ENCODE measurements at regions not wholly inside any gene's neighbourhood (a gene's known extent, or its start where the extent isn't known, plus 50 kb on each side); places are given as distances from the start of the nearest gene placed in this dataset.

DNA sequence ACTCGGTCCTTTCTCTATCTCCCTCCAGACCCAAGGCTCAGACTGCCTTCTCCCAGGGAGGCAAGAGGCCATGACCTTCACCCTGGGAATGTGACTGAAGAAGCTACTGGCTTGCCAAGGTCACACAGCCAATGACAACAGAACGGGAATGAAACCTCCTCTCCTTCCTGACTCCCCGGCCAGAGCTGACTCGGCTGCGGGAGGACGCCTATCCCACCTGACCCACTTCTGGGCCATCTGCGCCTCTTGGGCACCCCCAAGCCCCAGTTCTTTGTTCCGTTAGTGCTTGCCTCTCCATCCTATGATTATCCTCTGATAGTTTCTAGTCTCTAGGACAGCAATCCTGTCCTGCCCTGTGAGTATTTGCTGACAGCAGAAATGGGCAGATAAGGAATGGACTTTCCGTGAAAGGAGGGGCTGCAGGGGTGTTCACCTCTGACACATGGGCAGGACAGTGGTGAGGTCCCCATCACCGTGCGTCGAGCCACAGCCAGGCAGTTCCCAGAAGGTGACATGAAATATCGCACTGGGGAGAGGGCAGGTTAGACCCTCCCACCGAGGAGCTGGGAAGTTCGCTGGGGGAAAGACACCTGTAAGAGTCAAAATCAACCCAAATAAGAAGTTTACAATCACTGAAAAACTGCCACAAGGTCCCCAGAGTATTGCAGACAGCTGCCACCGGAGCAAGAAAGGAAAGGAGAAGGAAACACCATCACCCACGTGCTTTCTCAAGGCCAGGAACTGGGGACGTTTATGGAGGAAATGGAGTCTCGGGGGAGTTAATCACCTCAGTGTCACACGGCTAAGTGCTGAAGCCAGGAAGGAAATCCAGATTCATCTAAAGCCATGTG is 63.0 kb downstream of the INSIG1 start:
- no peaks in the 10 kb centered on the region for H3K9me3 Mint-ChIP-seq
- no peak overlapping the region for H3K4me3 Mint-ChIP-seq
- peaks cover 47% of the 10 kb centered on the region for H3K27me3 Mint-ChIP-seq
- no peak overlapping the region for H3K27ac Mint-ChIP-seq
- DNase-seq, result no peak
- H3K36me3 Mint-ChIP-seq, result no peaks in the 10 kb centered on the region
- H3K4me1 Mint-ChIP-seq, result peaks cover 3% of the 10 kb centered on the region

DNA sequence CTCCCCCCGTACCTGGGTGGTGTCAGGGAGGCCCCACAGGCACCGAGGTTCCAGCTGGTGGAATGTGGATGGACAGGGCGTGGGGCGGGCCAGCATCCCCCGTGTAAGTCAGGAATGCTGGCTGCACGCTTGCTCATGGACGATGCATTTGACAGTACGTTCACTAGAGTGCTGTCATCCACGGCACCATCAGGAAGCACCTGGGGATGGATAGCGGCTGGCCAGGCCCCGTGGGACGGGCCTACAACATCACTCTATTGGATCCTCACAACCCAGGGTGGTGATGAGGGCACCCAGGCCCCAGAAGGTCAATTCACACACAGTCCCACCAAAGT is 63.6 kb downstream of the INSIG1 start:
- no peaks in the 10 kb centered on the region for H3K36me3 Mint-ChIP-seq
- H3K27me3 Mint-ChIP-seq, result peaks cover 43% of the 10 kb centered on the region
- peaks cover 3% of the 10 kb centered on the region for H3K4me1 Mint-ChIP-seq
- DNase-seq, result no peak
- H3K27ac Mint-ChIP-seq, result no peak overlapping the region
- H3K9me3 Mint-ChIP-seq, result no peaks in the 10 kb centered on the region
- H3K4me3 Mint-ChIP-seq, result no peak overlapping the region

DNA sequence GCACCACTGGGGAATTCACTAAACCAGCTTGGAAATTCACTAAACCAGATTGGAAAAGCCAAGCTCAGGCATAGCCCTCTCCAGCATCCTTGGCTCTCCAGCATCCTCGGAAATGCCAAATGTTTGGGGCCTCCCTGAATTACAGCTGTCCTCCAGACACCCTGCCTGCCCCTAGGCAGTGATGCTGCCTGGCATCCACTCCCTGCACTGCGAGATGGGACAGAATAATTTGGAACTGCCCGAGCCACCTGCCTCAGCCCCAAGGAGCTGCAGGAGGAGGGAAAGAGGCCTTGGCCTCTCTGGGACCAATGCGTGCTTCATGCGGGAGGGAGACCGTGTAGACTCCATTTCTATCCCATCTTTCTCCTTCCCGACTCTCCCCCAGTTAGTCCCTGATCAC is 64.3 kb downstream of the INSIG1 start:
- H3K4me3 Mint-ChIP-seq, result no peak overlapping the region

DNA sequence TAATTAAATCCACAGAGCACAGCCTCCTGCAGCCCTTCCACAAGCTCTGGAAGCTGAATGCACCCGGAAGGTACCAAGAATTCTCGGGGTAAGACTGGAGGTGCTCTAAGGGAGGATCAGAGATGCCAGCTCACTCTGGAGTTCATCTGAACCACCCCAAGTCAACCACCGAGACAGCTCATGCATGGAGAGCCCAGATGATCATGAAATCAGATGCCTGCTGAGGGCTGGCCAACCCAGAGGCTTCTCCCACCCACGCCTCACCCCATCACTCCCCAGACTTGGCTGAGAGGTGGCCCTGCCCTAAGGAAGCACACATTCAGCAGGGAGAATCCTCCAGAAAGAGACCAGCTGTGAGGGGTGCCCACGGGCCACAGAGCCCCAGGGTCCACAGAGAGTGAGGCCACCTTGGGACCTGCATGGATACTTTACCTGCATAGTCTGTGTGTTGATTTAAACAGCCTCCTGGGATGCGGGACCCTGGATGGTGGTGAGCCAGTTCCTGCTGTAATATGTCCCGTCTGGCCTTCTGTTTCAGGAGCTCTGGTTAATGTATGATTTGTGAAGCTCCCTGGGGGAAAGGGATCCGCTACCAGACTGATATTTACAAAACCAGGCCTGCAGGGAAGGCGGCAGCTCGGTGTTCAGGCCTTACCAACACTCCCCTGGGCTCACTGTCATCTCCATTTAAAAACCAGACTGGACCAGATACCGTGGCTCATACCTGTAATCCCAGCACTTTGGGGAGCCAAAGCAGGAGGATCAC is 64.9 kb downstream of the INSIG1 start:
- no peaks in the 10 kb centered on the region for H3K9me3 Mint-ChIP-seq
- DNase-seq, result no peak
- peaks cover 41% of the 10 kb centered on the region for H3K27me3 Mint-ChIP-seq
- no peaks in the 10 kb centered on the region for H3K36me3 Mint-ChIP-seq
- H3K4me1 Mint-ChIP-seq, result peaks cover 3% of the 10 kb centered on the region
- no peak overlapping the region for H3K4me3 Mint-ChIP-seq
- no peak overlapping the region for H3K27ac Mint-ChIP-seq

More for the DNA sequence above, 64.3 kb downstream of the INSIG1 start:
- H3K27me3 Mint-ChIP-seq, result peaks cover 43% of the 10 kb centered on the region
- H3K9me3 Mint-ChIP-seq, result no peaks in the 10 kb centered on the region
- H3K4me1 Mint-ChIP-seq, result peaks cover 3% of the 10 kb centered on the region
- H3K27ac Mint-ChIP-seq, result no peak overlapping the region
- H3K36me3 Mint-ChIP-seq, result no peaks in the 10 kb centered on the region
- DNase-seq, result no peak

DNA sequence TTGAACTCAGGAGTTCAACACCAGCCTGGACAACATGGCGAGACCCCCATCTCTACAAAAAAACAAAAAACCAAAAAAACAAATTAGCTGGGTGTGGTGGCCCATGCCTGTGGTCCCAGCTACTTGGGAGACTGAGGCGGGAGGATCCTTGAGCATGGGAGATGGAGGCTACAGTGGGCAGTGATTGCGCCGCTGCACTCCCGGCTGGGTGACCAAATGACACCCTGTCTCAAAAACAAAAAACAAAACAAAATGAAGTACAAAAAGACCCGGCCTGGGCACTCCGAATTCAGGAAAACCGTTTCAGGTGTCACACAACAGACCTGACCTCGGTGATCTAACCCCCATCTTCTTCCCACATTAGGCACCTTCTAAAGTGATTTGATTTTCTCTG is 65.5 kb downstream of the INSIG1 start:
- peaks cover 38% of the 10 kb centered on the region for H3K27me3 Mint-ChIP-seq

DNA sequence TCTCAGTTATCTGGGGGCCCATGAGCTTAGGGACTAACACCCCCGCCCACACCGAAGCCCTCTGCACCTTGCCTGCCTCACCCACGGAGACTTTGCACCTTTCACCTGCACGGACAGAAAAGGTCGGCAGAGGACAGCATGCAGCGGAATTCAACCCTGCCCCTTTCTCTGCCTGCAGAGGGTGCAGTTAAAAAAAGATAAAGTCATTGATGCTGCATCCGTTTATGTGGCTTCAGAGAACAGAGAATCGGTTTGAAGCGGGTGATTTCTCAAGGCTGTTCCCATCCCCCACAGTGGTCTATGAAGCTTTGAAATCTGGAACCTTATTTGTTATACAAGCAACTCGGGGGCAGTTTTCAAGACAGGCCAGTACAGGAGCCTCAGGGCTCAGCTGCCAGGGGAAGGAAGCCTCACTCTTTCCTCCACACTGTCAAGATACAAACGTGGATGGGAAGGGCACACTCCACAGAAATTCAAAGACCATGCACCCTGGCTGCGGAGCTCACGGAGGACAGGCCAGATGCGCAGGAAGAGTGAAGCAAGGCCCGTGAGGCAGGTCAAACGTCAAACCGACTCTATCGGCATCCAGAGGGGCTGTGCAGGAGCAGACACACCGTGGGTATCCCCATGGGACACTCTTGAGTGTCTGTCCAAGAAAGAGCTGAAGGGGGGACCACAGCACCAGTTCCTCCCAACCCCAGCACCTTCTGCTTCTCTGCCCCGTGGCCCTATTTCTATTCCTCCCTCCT is 66.3 kb downstream of the INSIG1 start:
- Mint-ChIP-seq H3K9me3 (no peaks in the 10 kb centered on the region), H3K4me1 (peaks cover 3% of the 10 kb centered on the region), H3K36me3 (no peaks in the 10 kb centered on the region), H3K4me3 (no peak overlapping the region), H3K27ac (no peak overlapping the region), H3K27me3 (peaks cover 44% of the 10 kb centered on the region)
- no peak for DNase-seq

More for the DNA sequence above, 65.5 kb downstream of the INSIG1 start:
- Mint-ChIP-seq H3K9me3 (no peaks in the 10 kb centered on the region), H3K27ac (no peak overlapping the region), H3K4me1 (peaks cover 3% of the 10 kb centered on the region), H3K36me3 (no peaks in the 10 kb centered on the region), H3K4me3 (no peak overlapping the region)
- DNase-seq, result no peak

DNA sequence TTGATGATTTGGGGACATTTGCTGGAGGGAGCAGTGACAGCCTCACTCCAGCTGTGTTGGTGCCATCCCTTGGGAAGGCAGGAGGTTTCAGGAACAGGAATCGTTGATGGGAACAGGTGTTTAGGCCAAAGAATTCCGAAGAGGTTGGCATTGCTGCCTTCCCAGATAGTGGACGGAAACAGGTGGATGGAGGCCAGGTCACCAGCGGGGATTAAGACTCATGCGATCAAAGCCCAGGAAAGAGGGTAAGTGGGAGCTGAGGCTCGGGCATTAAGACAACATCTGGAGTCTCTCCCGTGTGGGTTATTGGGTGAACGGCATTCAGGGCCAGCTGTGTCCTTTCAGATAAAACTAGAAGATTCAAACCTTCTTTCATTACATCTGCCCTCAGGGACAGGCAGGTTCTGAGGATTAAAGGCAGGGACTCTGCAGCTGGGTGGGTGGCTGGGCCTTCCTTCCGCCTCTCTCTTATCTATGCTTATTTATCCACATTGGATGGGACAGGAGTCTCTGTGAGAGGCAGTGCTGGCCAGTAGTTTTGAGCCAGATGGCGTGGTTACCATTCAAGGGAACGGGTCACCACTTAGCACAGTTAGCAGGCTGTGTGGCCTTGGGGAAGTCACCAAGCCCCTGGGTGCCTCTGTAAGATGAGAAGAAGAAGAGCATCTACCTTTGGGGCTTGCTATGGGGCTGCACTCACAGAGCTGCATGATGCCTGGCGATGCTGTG is 67.6 kb downstream of the INSIG1 start:
- H3K36me3 Mint-ChIP-seq, result no peaks in the 10 kb centered on the region
- no peak overlapping the region for H3K4me3 Mint-ChIP-seq
- no peak overlapping the region for H3K27ac Mint-ChIP-seq
- no peaks in the 10 kb centered on the region for H3K9me3 Mint-ChIP-seq
- no peak for DNase-seq
- H3K4me1 Mint-ChIP-seq, result peaks cover 3% of the 10 kb centered on the region
- peaks cover 43% of the 10 kb centered on the region for H3K27me3 Mint-ChIP-seq

DNA sequence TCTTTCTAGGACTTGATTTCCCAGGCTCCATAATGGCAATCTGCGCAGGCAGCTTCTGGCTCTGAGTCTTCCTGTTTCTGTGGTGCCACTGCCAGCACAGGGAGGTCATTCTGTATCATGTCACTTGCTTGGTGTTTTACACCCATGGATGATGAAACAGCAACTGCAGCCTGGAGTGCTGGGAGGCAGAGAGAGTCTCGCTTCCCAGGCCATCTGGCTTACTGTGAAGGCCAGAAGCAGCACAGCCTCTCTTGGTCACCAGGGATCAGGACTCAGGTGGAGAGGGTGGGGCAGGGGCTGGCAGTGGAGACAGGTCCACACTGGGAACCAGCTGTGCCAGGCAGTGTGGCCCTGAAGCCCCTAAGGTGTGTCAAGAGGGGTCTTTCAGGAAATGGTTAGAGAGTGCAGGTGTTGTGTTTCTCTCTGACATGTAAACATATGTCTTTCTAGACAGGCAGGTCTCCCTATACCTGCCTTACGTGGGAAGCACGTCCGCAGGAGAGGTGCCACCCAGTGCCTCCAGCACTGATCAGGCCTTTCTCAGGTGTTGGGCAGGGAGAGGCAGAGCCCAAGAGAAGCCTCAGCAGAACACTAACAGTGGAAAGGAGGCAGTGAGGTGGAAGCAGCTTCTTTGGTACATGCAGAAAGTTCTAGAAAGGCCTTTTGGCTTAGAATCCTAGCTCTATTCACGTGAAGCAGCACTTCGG is 71.4 kb downstream of the INSIG1 start:
- Mint-ChIP-seq H3K36me3 (no peaks in the 10 kb centered on the region), H3K4me1 (peaks cover 8% of the 10 kb centered on the region), H3K9me3 (no peaks in the 10 kb centered on the region), H3K27ac (no peak overlapping the region), H3K4me3 (no peak overlapping the region), H3K27me3 (peaks cover 62% of the 10 kb centered on the region)
- DNase-seq, result no peak

DNA sequence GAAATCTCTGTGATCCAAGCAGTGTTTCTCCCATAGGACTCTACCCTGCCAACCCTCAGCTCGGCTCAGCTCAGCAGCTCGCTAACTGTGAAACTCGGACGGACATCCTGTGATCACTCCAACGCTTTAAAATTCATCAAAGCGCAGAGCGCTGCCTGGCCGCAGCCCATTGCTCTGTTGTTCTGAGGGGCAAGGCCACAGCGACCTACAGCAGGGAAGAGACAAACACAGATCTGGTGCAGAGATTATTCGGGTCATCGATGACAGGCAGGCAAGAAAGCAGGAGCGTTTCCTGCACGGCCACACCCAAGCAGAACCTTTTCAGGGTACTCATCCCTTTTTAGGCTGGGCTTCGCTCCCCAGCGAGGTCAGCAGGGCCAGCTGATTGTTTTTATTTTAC is 72.1 kb downstream of the INSIG1 start:
- H3K36me3 Mint-ChIP-seq, result no peaks in the 10 kb centered on the region
- H3K27ac Mint-ChIP-seq, result no peak overlapping the region
- peaks cover 67% of the 10 kb centered on the region for H3K27me3 Mint-ChIP-seq
- no peak overlapping the region for H3K4me3 Mint-ChIP-seq
- peaks cover 10% of the 10 kb centered on the region for H3K4me1 Mint-ChIP-seq
- H3K9me3 Mint-ChIP-seq, result no peaks in the 10 kb centered on the region
- DNase-seq, result no peak

DNA sequence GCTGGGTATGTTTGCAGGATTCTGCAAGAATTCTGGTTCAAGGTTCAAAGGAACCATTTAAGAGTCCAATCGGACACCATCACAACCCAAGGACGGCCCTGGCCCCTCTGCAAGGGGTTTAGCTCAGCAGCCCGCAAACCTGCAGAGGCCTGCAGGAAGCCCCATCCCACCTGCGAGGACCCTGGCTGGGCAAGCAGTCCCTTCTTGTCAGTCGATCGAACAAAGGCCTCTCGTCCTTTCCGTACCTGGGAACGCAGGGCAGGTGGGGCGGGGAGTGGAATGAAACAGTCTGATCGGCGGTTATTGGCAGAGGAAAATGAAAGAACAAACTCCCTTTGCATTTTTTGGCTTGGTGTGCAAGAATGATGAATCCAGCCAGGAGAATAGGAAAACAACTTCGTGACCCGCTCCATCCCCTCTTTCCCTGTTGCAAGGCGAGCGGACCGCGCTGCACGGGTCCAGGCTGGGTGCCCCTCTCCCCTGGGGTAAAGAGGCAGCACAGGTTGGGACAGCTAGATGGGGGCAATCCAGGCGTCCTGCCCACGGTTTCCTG is 73.7 kb downstream of the INSIG1 start:
- H3K4me3 Mint-ChIP-seq, result no peak overlapping the region
- no peak for DNase-seq
- no peaks in the 10 kb centered on the region for H3K9me3 Mint-ChIP-seq
- H3K27ac Mint-ChIP-seq, result no peak overlapping the region
- peaks cover 79% of the 10 kb centered on the region for H3K27me3 Mint-ChIP-seq
- peaks cover 21% of the 10 kb centered on the region for H3K4me1 Mint-ChIP-seq
- H3K36me3 Mint-ChIP-seq, result no peaks in the 10 kb centered on the region

DNA sequence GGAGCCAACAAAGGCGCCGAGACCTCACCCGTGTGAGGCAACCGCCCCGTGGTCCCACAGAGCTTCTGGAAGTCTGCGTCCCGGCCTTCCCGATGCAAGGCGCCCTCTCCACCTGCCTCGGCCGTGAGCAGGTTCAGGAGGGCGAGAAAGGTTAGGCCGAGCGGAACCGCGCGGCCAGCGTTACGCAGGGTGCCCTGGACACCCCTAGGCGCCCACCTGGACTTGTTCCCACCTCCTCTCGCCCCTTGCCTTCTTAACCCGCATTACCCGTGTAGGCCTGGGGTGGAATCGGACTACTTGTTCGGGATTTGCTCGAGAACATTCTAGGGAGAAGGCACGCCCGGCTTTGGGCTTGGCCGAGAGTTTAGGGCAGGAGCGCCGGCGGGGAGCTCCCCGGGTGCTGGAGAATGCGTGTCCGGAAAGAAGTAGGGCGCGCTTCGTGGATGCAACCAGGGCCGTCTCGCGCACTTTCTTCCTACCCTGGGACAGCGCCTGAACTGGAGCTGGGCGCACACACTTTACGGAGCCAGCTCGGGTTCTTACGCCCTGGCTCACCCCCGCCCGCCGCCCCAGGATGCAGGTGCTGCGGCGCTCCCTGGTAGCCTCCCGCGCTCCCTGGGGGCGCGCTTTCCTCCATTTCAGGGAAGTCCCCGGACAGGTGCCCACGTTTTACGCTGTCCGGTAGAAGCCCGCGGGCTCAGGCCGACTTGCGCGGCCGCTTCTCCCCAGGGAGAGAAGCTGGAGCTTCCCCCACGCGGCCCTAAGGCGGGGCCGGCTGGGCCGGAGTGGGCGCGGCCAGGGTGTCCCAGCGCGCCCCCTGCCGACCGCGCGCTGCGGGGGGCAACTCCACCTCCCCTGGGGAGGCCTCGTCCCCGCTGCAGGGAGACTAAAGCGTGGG is 74.5 kb downstream of the INSIG1 start:
- H3K27me3 Mint-ChIP-seq, result peaks cover 86% of the 10 kb centered on the region
- H3K4me1 Mint-ChIP-seq, result peaks cover 21% of the 10 kb centered on the region
- no peaks in the 10 kb centered on the region for H3K36me3 Mint-ChIP-seq
- DNase-seq, result peak; percentile 39
- H3K27ac Mint-ChIP-seq, result no peak overlapping the region
- H3K4me3 Mint-ChIP-seq, result no peak overlapping the region
- no peaks in the 10 kb centered on the region for H3K9me3 Mint-ChIP-seq

DNA sequence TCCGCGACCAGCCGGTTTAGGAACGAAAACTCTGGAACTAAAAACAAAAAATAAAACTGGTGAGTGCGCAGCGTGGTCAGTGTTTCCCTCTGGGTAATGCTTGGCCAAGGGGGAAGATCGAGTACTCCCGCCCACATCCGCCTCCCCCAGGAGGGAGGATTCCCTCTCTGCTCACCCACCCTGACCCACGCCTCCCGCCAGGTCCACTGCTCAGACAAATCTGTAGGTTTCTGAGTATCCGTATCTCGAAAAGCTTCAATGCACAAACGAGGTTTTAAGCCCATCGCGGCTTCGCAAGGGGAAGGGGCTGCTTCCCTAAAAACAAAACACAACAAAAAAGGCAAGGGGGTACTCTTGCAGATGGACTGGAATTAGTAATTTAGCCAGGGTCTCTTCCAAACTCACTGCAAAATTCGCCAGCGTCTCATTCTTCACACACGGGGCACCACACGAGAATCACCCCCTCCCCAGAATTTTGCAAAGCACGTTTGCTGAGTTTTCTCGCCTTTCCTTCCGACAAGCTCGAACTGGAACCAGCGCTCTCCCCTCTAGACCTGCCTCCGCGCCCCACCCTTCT is 75.2 kb downstream of the INSIG1 start:
- peaks cover 94% of the 10 kb centered on the region for H3K27me3 Mint-ChIP-seq
- no peak for DNase-seq
- H3K4me3 Mint-ChIP-seq, result peak overlapping the region; percentile 60
- no peaks in the 10 kb centered on the region for H3K9me3 Mint-ChIP-seq
- no peaks in the 10 kb centered on the region for H3K36me3 Mint-ChIP-seq
- H3K4me1 Mint-ChIP-seq, result peaks cover 21% of the 10 kb centered on the region
- peak overlapping the region; percentile 29 for H3K27ac Mint-ChIP-seq

Measured in activated naive CD8-positive, alpha-beta T cell treated with anti-CD3 and anti-CD28 coated beads for 36 hours (primary cell).